Gastrocnemius medialis (tissue), 4 donors: ENCODE measurements at regions not wholly inside any gene's neighbourhood (a gene's known extent, or its start where the extent isn't known, plus 50 kb on each side); places are given as distances from the start of the nearest gene placed in this dataset.

Experiments used
- ATAC-seq, 2 donors: fragments of 150-250 bp; one replicate each; pipeline ENCODE4 v1.9.1; 2016
- DNase-seq, 2 donors: peaks; one replicate each; pipeline ENCODE4 v3.0.0-alpha.2; 2019
- H3K27ac ChIP-seq, 4 donors: fragments of 200-600 bp; sonication (generic); 1 replicate in 1 of 4; 2 replicates in 3 of 4; pipeline ENCODE4 v1.5.1; 2016 to 2018; ENCODE audit warnings: mild to moderate bottlenecking in 2 of 4, moderate library complexity in 1 of 4
- H3K27me3 ChIP-seq, 3 donors: fragments of 200-600 bp; sonication (generic) in 2 of 3; 1 replicate in 1 of 3; 2 replicates in 2 of 3; pipeline versions ENCODE4 v1.5.1 to v1.6.0; 2016 to 2019; ENCODE audit warnings: mild to moderate bottlenecking in 1 of 3, moderate library complexity in 1 of 3
- H3K36me3 ChIP-seq, 2 donors: fragments of 200-600 bp; sonication (generic) in 1 of 2; one replicate each; pipeline ENCODE4 v1.5.1; 2017 to 2018
- H3K4me1 ChIP-seq, 2 donors: fragments of 200-600 bp; sonication (generic) in 1 of 2; one replicate each; pipeline ENCODE4 v1.5.1; 2016 to 2017; ENCODE audit warnings: mild to moderate bottlenecking in 2 of 2
- H3K4me3 ChIP-seq, 4 donors: fragments of 200-600 bp; sonication (generic) in 3 of 4; 1 replicate in 1 of 4; 2 replicates in 3 of 4; pipeline ENCODE4 v1.5.1; 2016 to 2019; ENCODE audit warnings: mild to moderate bottlenecking in 2 of 4
- H3K9me3 ChIP-seq, 3 donors: fragments of 200-600 bp; sonication (generic) in 2 of 3; 1 replicate in 1 of 3; 2 replicates in 2 of 3; pipeline ENCODE4 v1.5.1; 2016 to 2019
- CTCF ChIP-seq, 5 experiments: fragments of 450-650 bp in 3 of 5; fragments of 200-600 bp in 2 of 5; sonication (generic) in 2 of 5; IDR thresholded peaks in 4 of 5; conservative IDR thresholded peaks in 1 of 5; 1 replicate in 4 of 5; 2 replicates in 1 of 5; pipeline ENCODE4 v1.5.1; 2016 to 2019; ENCODE audit warnings: antibody characterized with exemption in 5 of 5, mild to moderate bottlenecking in 3 of 5, moderate library complexity in 3 of 5
- POLR2A ChIP-seq, 2 donors: fragments of 450-650 bp; IDR thresholded peaks; one replicate each; pipeline ENCODE4 v1.6.1; 2017; ENCODE audit warnings: antibody characterized with exemption in 2 of 2, mild to moderate bottlenecking in 2 of 2, moderate library complexity in 2 of 2
- in situ Hi-C, 4 donors: fragments of 200-750 bp; cut with MboI; loops; one replicate each; pipeline versions ENCODE4 v1.15.0 to v1.8.0; 2017; ENCODE audit warnings: low sequenced_read_pairs in 4 of 4
- intact Hi-C: fragments of 100-400 bp; cut with DNase I; formaldehyde crosslinking; loops from one replicate; pipeline ENCODE4 v1.15.1; 2023; ENCODE audit warnings: low total_unique reads

GRCh38 chr12:53805791-53806190 lies 54.0 kb upstream of the CISTR start:
- H3K9me3 ChIP-seq = no peaks in the 10 kb centered on the region
- ATAC-seq (no peak), DNase-seq (no peak)
- TF ChIP-seq POLR2A (IDR thresholded peaks at IDR 0.05) = no peak
- TF ChIP-seq CTCF (IDR thresholded peaks at IDR 0.05 in 4 of 5, conservative IDR thresholded peaks at IDR 0.05 in 1 of 5) = no peak
- intact Hi-C loops = no loop called here
- no peaks in the 10 kb centered on the region for H3K4me1 ChIP-seq
- in situ Hi-C loops = no loop called here
- H3K27me3 ChIP-seq = peaks cover 12 to 16% (median 14%) of the 10 kb centered on the region in 3 donors
- H3K36me3 ChIP-seq = no peaks in the 10 kb centered on the region
- no peak overlapping the region for H3K4me3 ChIP-seq
- H3K27ac ChIP-seq = no peak overlapping the region

- ATAC-seq (no peak), DNase-seq (no peak)
- H3K27ac ChIP-seq = no peak overlapping the region
- no peaks in the 10 kb centered on the region for H3K9me3 ChIP-seq
- in situ Hi-C loops = no loop called here
- peaks cover 7 to 14% (median 12%) of the 10 kb centered on the region in 3 donors for H3K27me3 ChIP-seq
- intact Hi-C loops = no loop called here
- no peaks in the 10 kb centered on the region for H3K36me3 ChIP-seq
- no peak overlapping the region for H3K4me3 ChIP-seq
- no peak for TF ChIP-seq CTCF (IDR thresholded peaks at IDR 0.05 in 4 of 5, conservative IDR thresholded peaks at IDR 0.05 in 1 of 5)
- H3K4me1 ChIP-seq = no peaks in the 10 kb centered on the region
Observed at GRCh38 chr12:53806721-53807120, 54.9 kb upstream of the CISTR start.

GRCh38 chr12:53807322-53807860 lies 55.6 kb upstream of the CISTR start:
- H3K4me3 ChIP-seq = no peak overlapping the region
- in situ Hi-C loops = no loop called here
- no peaks in the 10 kb centered on the region for H3K36me3 ChIP-seq
- intact Hi-C loops = no loop called here
- no peak for DNase-seq
- no peaks in the 10 kb centered on the region for H3K4me1 ChIP-seq
- TF ChIP-seq CTCF (IDR thresholded peaks at IDR 0.05 in 4 of 5, conservative IDR thresholded peaks at IDR 0.05 in 1 of 5) (no peak), POLR2A (IDR thresholded peaks at IDR 0.05) (no peak)
- no peak overlapping the region for H3K27ac ChIP-seq
- H3K9me3 ChIP-seq = no peaks in the 10 kb centered on the region
- ATAC-seq = no peak
- peaks cover 7 to 12% (median 11%) of the 10 kb centered on the region in 3 donors for H3K27me3 ChIP-seq

GRCh38 chr12:53808023-53808705 lies 56.4 kb upstream of the CISTR start:
- ATAC-seq (no peak), DNase-seq (no peak)
- Histone ChIP-seq H3K9me3 (no peaks in the 10 kb centered on the region), H3K27me3 (peaks cover 4 to 12% (median 7%) of the 10 kb centered on the region in 3 donors), H3K27ac (no peak overlapping the region), H3K4me1 (no peaks in the 10 kb centered on the region), H3K4me3 (no peak overlapping the region), H3K36me3 (no peaks in the 10 kb centered on the region)
- no peak for TF ChIP-seq POLR2A (IDR thresholded peaks at IDR 0.05)
- TF ChIP-seq CTCF (IDR thresholded peaks at IDR 0.05 in 4 of 5, conservative IDR thresholded peaks at IDR 0.05 in 1 of 5) = no peak
- in situ Hi-C loops = no loop called here
- intact Hi-C loops = no loop called here
